ENCODE measurements at regions not wholly inside any gene's neighbourhood (a gene's known extent, or its start where the extent isn't known, plus 50 kb on each side); places are given as distances from the start of the nearest gene placed in this dataset.
"Not testable (repeated sequence)": the region's sequence is repeated elsewhere in the genome, so short reads cannot be mapped to it uniquely, and the experiment has no call there.

GRCh38 chr1:120531455-120531854, 116.6 kb downstream of the NBPF8 start:
- H3K4me3 Mint-ChIP-seq; H3K9me3 Mint-ChIP-seq; H3K27me3 ChIP-seq (ENCODE audit: control insufficient read depth, insufficient read depth, low read length); H3K9me3 ChIP-seq (ENCODE audit: control insufficient read depth in 2 of 2, low read length in 2 of 2); H3K36me3 ChIP-seq (ENCODE audit: control insufficient read depth, insufficient read depth, low read length); H3K27ac Mint-ChIP-seq; H3K36me3 Mint-ChIP-seq; ATAC-seq (ENCODE audit: low read depth in 2 of 2); H3K4me1 ChIP-seq (ENCODE audit: control insufficient read depth, insufficient read depth, low read length, poor library complexity, severe bottlenecking); DNase-seq; H3K27ac ChIP-seq (ENCODE audit: insufficient read depth, low read length, poor library complexity, severe bottlenecking); H3K4me3 ChIP-seq (ENCODE audit: low read depth, low read length); H3K27me3 Mint-ChIP-seq: not testable (repeated sequence)
- peaks cover 0 to 15% (median 5%) of the 10 kb centered on the region in 4 donors for H3K4me1 Mint-ChIP-seq

GRCh38 chr1:120534361-120535047, 119.7 kb downstream of the NBPF8 start:
- not testable (repeated sequence) for H3K9me3 ChIP-seq (ENCODE audit: control insufficient read depth in 2 of 2, low read length in 2 of 2); H3K36me3 Mint-ChIP-seq; H3K36me3 ChIP-seq (ENCODE audit: control insufficient read depth, insufficient read depth, low read length); H3K9me3 Mint-ChIP-seq; H3K27me3 Mint-ChIP-seq; H3K4me1 ChIP-seq (ENCODE audit: control insufficient read depth, insufficient read depth, low read length, poor library complexity, severe bottlenecking); H3K27me3 ChIP-seq (ENCODE audit: control insufficient read depth, insufficient read depth, low read length)
- Mint-ChIP-seq H3K4me1 (peaks cover 0 to 15% (median 5%) of the 10 kb centered on the region in 4 donors), H3K4me3 (peak overlapping the region in 2 of 4 donors; percentile 81 to 83), H3K27ac (peak overlapping the region; percentile 93 to 95 (median 93))
- peak overlapping the region; percentile 23 for H3K27ac ChIP-seq (ENCODE audit: insufficient read depth, low read length, poor library complexity, severe bottlenecking)
- peak overlapping the region; percentile 44 for H3K4me3 ChIP-seq (ENCODE audit: low read depth, low read length)
- ATAC-seq (ENCODE audit: low read depth in 2 of 2) (peak; percentile 71 to 79), DNase-seq (peak in 2 of 3 donors; percentile 38 to 64)

- H3K4me1 ChIP-seq (ENCODE audit: control insufficient read depth, insufficient read depth, low read length, poor library complexity, severe bottlenecking); H3K27me3 Mint-ChIP-seq; H3K36me3 ChIP-seq (ENCODE audit: control insufficient read depth, insufficient read depth, low read length); H3K9me3 ChIP-seq (ENCODE audit: control insufficient read depth in 2 of 2, low read length in 2 of 2); H3K36me3 Mint-ChIP-seq; H3K27me3 ChIP-seq (ENCODE audit: control insufficient read depth, insufficient read depth, low read length); H3K9me3 Mint-ChIP-seq: not testable (repeated sequence)
- H3K4me1 Mint-ChIP-seq: peaks cover 0 to 15% (median 5%) of the 10 kb centered on the region in 4 donors
- DNase-seq (peak in 2 of 3 donors; percentile 5 to 11), ATAC-seq (ENCODE audit: low read depth in 2 of 2) (peak; percentile 32 to 51)
- Histone ChIP-seq H3K27ac (ENCODE audit: insufficient read depth, low read length, poor library complexity, severe bottlenecking) (peak overlapping the region; percentile 23), H3K4me3 (ENCODE audit: low read depth, low read length) (peak overlapping the region; percentile 44)
- H3K27ac Mint-ChIP-seq: peak overlapping the region; percentile 93 to 95 (median 93)
- H3K4me3 Mint-ChIP-seq: peak overlapping the region in 2 of 4 donors; percentile 81 to 83
Observed at GRCh38 chr1:120535052-120535451, 120.2 kb downstream of the NBPF8 start.

GRCh38 chr1:120541394-120541793, 126.6 kb downstream of the NBPF8 start:
- not testable (repeated sequence) for H3K27ac ChIP-seq (ENCODE audit: insufficient read depth, low read length, poor library complexity, severe bottlenecking); DNase-seq; H3K9me3 ChIP-seq (ENCODE audit: control insufficient read depth in 2 of 2, low read length in 2 of 2); H3K4me1 ChIP-seq (ENCODE audit: control insufficient read depth, insufficient read depth, low read length, poor library complexity, severe bottlenecking); H3K4me1 Mint-ChIP-seq; H3K27ac Mint-ChIP-seq; ATAC-seq (ENCODE audit: low read depth in 2 of 2); H3K9me3 Mint-ChIP-seq; H3K4me3 ChIP-seq (ENCODE audit: low read depth, low read length); H3K4me3 Mint-ChIP-seq; H3K27me3 Mint-ChIP-seq; H3K36me3 ChIP-seq (ENCODE audit: control insufficient read depth, insufficient read depth, low read length); H3K27me3 ChIP-seq (ENCODE audit: control insufficient read depth, insufficient read depth, low read length); H3K36me3 Mint-ChIP-seq

- not testable (repeated sequence) for ATAC-seq (ENCODE audit: low read depth in 2 of 2); H3K9me3 Mint-ChIP-seq; H3K27ac ChIP-seq (ENCODE audit: insufficient read depth, low read length, poor library complexity, severe bottlenecking); H3K9me3 ChIP-seq (ENCODE audit: control insufficient read depth in 2 of 2, low read length in 2 of 2); H3K27me3 Mint-ChIP-seq; H3K27me3 ChIP-seq (ENCODE audit: control insufficient read depth, insufficient read depth, low read length); H3K4me3 Mint-ChIP-seq; H3K27ac Mint-ChIP-seq; H3K4me1 ChIP-seq (ENCODE audit: control insufficient read depth, insufficient read depth, low read length, poor library complexity, severe bottlenecking); H3K36me3 Mint-ChIP-seq; DNase-seq; H3K4me1 Mint-ChIP-seq; H3K36me3 ChIP-seq (ENCODE audit: control insufficient read depth, insufficient read depth, low read length); H3K4me3 ChIP-seq (ENCODE audit: low read depth, low read length)
Observed at GRCh38 chr1:120542365-120542764, 127.5 kb downstream of the NBPF8 start.

- H3K27ac ChIP-seq (ENCODE audit: insufficient read depth, low read length, poor library complexity, severe bottlenecking); H3K4me1 ChIP-seq (ENCODE audit: control insufficient read depth, insufficient read depth, low read length, poor library complexity, severe bottlenecking); H3K27me3 ChIP-seq (ENCODE audit: control insufficient read depth, insufficient read depth, low read length); ATAC-seq (ENCODE audit: low read depth in 2 of 2); H3K9me3 ChIP-seq (ENCODE audit: control insufficient read depth in 2 of 2, low read length in 2 of 2); H3K9me3 Mint-ChIP-seq; DNase-seq; H3K36me3 ChIP-seq (ENCODE audit: control insufficient read depth, insufficient read depth, low read length); H3K4me1 Mint-ChIP-seq; H3K36me3 Mint-ChIP-seq; H3K27ac Mint-ChIP-seq; H3K4me3 Mint-ChIP-seq; H3K27me3 Mint-ChIP-seq; H3K4me3 ChIP-seq (ENCODE audit: low read depth, low read length): not testable (repeated sequence)
Observed at GRCh38 chr1:120542940-120543339, 128.1 kb downstream of the NBPF8 start.

- H3K9me3 Mint-ChIP-seq; H3K4me1 ChIP-seq (ENCODE audit: control insufficient read depth, insufficient read depth, low read length, poor library complexity, severe bottlenecking); H3K27me3 ChIP-seq (ENCODE audit: control insufficient read depth, insufficient read depth, low read length); H3K9me3 ChIP-seq (ENCODE audit: control insufficient read depth in 2 of 2, low read length in 2 of 2); H3K4me1 Mint-ChIP-seq; H3K27ac ChIP-seq (ENCODE audit: insufficient read depth, low read length, poor library complexity, severe bottlenecking); H3K27me3 Mint-ChIP-seq; H3K4me3 Mint-ChIP-seq; H3K36me3 ChIP-seq (ENCODE audit: control insufficient read depth, insufficient read depth, low read length); H3K27ac Mint-ChIP-seq; H3K4me3 ChIP-seq (ENCODE audit: low read depth, low read length); H3K36me3 Mint-ChIP-seq: not testable (repeated sequence)
- ATAC-seq (ENCODE audit: low read depth in 2 of 2) (peak; percentile 94 to 96), DNase-seq (peak in 2 of 3 donors; percentile 76 to 83)
Observed at GRCh38 chr1:120544434-120544833, 129.6 kb downstream of the NBPF8 start.

- not testable (repeated sequence) for H3K27ac Mint-ChIP-seq; H3K4me3 ChIP-seq (ENCODE audit: low read depth, low read length); H3K4me3 Mint-ChIP-seq; H3K36me3 ChIP-seq (ENCODE audit: control insufficient read depth, insufficient read depth, low read length); H3K9me3 ChIP-seq (ENCODE audit: control insufficient read depth in 2 of 2, low read length in 2 of 2); H3K27me3 ChIP-seq (ENCODE audit: control insufficient read depth, insufficient read depth, low read length); H3K27me3 Mint-ChIP-seq; DNase-seq; ATAC-seq (ENCODE audit: low read depth in 2 of 2); H3K27ac ChIP-seq (ENCODE audit: insufficient read depth, low read length, poor library complexity, severe bottlenecking); H3K4me1 ChIP-seq (ENCODE audit: control insufficient read depth, insufficient read depth, low read length, poor library complexity, severe bottlenecking); H3K4me1 Mint-ChIP-seq; H3K9me3 Mint-ChIP-seq; H3K36me3 Mint-ChIP-seq
Observed at GRCh38 chr1:120550335-120550734, 135.5 kb downstream of the NBPF8 start.

All from CD4-positive, CD25-positive, alpha-beta regulatory T cell (primary cell).